ENCODE measurements at regions not wholly inside any gene's neighbourhood (a gene's known extent, or its start where the extent isn't known, plus 50 kb on each side); places are given as distances from the start of the nearest gene placed in this dataset.

DNA sequence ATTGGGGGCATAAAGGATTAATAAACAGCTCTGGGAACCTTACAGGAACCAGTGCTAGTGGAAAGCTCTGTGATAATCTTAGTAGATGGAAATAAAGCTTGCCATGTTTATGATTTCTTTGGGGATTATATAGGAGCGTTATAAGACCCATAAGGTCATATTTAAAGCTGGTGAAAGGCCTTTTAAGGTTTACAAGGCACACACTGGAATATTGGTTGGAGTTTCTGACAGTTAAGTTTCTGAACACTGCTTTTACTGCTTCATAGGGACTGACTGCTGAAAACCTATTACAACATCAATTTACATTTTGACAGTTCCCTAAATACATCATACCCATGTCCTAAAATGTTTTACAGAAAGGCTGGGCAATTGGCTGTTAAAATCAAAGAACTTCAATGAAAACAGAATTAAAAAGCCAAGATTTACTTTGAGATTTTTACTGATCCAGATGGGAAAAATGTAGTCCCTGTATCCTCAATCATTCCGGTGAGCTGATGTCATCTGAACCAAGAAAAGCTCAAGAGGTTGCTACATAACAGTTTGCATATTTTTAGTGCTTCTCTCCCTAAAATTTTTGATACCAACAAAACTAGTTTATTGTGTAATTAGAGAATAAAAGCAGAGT is 153.7 kb upstream of the IGF1 start (continued):
- TF ChIP-seq, protein P1, sequence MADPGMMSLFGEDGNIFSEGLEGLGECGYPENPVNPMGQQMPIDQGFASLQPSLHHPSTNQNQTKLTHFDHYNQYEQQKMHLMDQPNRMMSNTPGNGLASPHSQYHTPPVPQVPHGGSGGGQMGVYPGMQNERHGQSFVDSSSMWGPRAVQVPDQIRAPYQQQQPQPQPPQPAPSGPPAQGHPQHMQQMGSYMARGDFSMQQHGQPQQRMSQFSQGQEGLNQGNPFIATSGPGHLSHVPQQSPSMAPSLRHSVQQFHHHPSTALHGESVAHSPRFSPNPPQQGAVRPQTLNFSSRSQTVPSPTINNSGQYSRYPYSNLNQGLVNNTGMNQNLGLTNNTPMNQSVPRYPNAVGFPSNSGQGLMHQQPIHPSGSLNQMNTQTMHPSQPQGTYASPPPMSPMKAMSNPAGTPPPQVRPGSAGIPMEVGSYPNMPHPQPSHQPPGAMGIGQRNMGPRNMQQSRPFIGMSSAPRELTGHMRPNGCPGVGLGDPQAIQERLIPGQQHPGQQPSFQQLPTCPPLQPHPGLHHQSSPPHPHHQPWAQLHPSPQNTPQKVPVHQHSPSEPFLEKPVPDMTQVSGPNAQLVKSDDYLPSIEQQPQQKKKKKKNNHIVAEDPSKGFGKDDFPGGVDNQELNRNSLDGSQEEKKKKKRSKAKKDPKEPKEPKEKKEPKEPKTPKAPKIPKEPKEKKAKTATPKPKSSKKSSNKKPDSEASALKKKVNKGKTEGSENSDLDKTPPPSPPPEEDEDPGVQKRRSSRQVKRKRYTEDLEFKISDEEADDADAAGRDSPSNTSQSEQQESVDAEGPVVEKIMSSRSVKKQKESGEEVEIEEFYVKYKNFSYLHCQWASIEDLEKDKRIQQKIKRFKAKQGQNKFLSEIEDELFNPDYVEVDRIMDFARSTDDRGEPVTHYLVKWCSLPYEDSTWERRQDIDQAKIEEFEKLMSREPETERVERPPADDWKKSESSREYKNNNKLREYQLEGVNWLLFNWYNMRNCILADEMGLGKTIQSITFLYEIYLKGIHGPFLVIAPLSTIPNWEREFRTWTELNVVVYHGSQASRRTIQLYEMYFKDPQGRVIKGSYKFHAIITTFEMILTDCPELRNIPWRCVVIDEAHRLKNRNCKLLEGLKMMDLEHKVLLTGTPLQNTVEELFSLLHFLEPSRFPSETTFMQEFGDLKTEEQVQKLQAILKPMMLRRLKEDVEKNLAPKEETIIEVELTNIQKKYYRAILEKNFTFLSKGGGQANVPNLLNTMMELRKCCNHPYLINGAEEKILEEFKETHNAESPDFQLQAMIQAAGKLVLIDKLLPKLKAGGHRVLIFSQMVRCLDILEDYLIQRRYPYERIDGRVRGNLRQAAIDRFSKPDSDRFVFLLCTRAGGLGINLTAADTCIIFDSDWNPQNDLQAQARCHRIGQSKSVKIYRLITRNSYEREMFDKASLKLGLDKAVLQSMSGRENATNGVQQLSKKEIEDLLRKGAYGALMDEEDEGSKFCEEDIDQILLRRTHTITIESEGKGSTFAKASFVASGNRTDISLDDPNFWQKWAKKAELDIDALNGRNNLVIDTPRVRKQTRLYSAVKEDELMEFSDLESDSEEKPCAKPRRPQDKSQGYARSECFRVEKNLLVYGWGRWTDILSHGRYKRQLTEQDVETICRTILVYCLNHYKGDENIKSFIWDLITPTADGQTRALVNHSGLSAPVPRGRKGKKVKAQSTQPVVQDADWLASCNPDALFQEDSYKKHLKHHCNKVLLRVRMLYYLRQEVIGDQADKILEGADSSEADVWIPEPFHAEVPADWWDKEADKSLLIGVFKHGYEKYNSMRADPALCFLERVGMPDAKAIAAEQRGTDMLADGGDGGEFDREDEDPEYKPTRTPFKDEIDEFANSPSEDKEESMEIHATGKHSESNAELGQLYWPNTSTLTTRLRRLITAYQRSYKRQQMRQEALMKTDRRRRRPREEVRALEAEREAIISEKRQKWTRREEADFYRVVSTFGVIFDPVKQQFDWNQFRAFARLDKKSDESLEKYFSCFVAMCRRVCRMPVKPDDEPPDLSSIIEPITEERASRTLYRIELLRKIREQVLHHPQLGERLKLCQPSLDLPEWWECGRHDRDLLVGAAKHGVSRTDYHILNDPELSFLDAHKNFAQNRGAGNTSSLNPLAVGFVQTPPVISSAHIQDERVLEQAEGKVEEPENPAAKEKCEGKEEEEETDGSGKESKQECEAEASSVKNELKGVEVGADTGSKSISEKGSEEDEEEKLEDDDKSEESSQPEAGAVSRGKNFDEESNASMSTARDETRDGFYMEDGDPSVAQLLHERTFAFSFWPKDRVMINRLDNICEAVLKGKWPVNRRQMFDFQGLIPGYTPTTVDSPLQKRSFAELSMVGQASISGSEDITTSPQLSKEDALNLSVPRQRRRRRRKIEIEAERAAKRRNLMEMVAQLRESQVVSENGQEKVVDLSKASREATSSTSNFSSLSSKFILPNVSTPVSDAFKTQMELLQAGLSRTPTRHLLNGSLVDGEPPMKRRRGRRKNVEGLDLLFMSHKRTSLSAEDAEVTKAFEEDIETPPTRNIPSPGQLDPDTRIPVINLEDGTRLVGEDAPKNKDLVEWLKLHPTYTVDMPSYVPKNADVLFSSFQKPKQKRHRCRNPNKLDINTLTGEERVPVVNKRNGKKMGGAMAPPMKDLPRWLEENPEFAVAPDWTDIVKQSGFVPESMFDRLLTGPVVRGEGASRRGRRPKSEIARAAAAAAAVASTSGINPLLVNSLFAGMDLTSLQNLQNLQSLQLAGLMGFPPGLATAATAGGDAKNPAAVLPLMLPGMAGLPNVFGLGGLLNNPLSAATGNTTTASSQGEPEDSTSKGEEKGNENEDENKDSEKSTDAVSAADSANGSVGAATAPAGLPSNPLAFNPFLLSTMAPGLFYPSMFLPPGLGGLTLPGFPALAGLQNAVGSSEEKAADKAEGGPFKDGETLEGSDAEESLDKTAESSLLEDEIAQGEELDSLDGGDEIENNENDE (IDR thresholded peaks at IDR 0.05; ENCODE audit: insufficient replicate concordance, low read length): no peak
- no peak for TF ChIP-seq SRF (IDR thresholded peaks at IDR 0.05; ENCODE audit: low read depth, low read length)
- no peak for TF ChIP-seq EGR1 (IDR thresholded peaks at IDR 0.05; ENCODE audit: borderline replicate concordance, low read depth, low read length)
- TF ChIP-seq EZH2 (IDR thresholded peaks at IDR 0.05; ENCODE audit: low read depth, low read length, severe bottlenecking): no peak
- TF ChIP-seq CEBPB (IDR thresholded peaks at IDR 0.05; ENCODE audit: low read depth, low read length): no peak
- no peak for TF ChIP-seq RAD21 (IDR thresholded peaks at IDR 0.05 in 1 of 2, conservative IDR thresholded peaks at IDR 0.05 in 1 of 2; ENCODE audit: low read depth in 2 of 2, low read length in 2 of 2)
- TF ChIP-seq SP1 (IDR thresholded peaks at IDR 0.05; ENCODE audit: low read depth, low read length): no peak
- TF ChIP-seq YY1 (IDR thresholded peaks at IDR 0.05; ENCODE audit: low read depth, low read length): no peak
- TF ChIP-seq EP300 (IDR thresholded peaks at IDR 0.05; ENCODE audit: borderline replicate concordance in 1 of 2, low read depth in 2 of 2, low read length in 2 of 2): no peak

Data from H1 (cell line).